ENCODE measurements at regions not wholly inside any gene's neighbourhood (a gene's known extent, or its start where the extent isn't known, plus 50 kb on each side); places are given as distances from the start of the nearest gene placed in this dataset.

- no peak for TF ChIP-seq CTCF (IDR thresholded peaks at IDR 0.05; ENCODE audit: unreplicated experiment)
- Mint-ChIP-seq H3K27me3 (no peaks in the 10 kb centered on the region), H3K4me3 (ENCODE audit: low read depth) (no peak overlapping the region), H3K9me3 (ENCODE audit: low read depth) (no peaks in the 10 kb centered on the region), H3K36me3 (ENCODE audit: insufficient read depth) (no peaks in the 10 kb centered on the region), H3K4me1 (ENCODE audit: low read depth) (no peaks in the 10 kb centered on the region), H3K27ac (no peak overlapping the region)
- no peak for DNase-seq (ENCODE audit: low spot score, unreplicated experiment)
These were observed 57.0 kb upstream of the PLAC8 start for GRCh38 chr4:83171436-83172039.

GRCh38 chr4:83170952-83171399, 56.4 kb upstream of the PLAC8 start:
- Mint-ChIP-seq H3K27ac (no peak overlapping the region), H3K4me3 (ENCODE audit: low read depth) (no peak overlapping the region)
- no peak for DNase-seq (ENCODE audit: low spot score, unreplicated experiment)

More at GRCh38 chr4:83170952-83171399, 56.4 kb upstream of the PLAC8 start:
- Mint-ChIP-seq H3K4me1 (ENCODE audit: low read depth) (no peaks in the 10 kb centered on the region), H3K36me3 (ENCODE audit: insufficient read depth) (no peaks in the 10 kb centered on the region), H3K9me3 (ENCODE audit: low read depth) (no peaks in the 10 kb centered on the region), H3K27me3 (no peaks in the 10 kb centered on the region)
- no peak for TF ChIP-seq CTCF (IDR thresholded peaks at IDR 0.05; ENCODE audit: unreplicated experiment)
